HG03108 (cell line): ENCODE measurements at regions not wholly inside any gene's neighbourhood (a gene's known extent, or its start where the extent isn't known, plus 50 kb on each side); places are given as distances from the start of the nearest gene placed in this dataset.
"Not testable (repeated sequence)": the region's sequence is repeated elsewhere in the genome, so short reads cannot be mapped to it uniquely, and the experiment has no call there.

Experiments used
- ATAC-seq: cut with Tn5 transposase; IDR thresholded peaks from one replicate; pipeline ENCODE4 v1.9.1; 2021; ENCODE audit warnings: moderate library complexity; ENCODE audit not compliant: unreplicated experiment

- ATAC-seq: no peak
These were observed 105.0 kb upstream of the STK17B start for GRCh38 chr2:196276421-196276820.

- no peak for ATAC-seq
These were observed 105.6 kb upstream of the STK17B start for GRCh38 chr2:196277002-196277401.

GRCh38 chr2:196278491-196278911 is 107.1 kb upstream of the STK17B start:
- ATAC-seq: no peak

GRCh38 chr2:196279541-196279940 is 108.2 kb upstream of the STK17B start:
- ATAC-seq: no peak

GRCh38 chr2:196284144-196284844 is 112.9 kb upstream of the STK17B start:
- no peak for ATAC-seq

- ATAC-seq: no peak
These were observed 113.6 kb upstream of the STK17B start for GRCh38 chr2:196284866-196285557.

- ATAC-seq: no peak
These were observed 115.4 kb upstream of the STK17B start for GRCh38 chr2:196286821-196287220.

- ATAC-seq: no peak
These were observed 116.1 kb upstream of the STK17B start for GRCh38 chr2:196287523-196287922.

- no peak for ATAC-seq
These were observed 116.7 kb upstream of the STK17B start for GRCh38 chr2:196288006-196288538.

GRCh38 chr2:196289000-196289399 is 117.6 kb upstream of the STK17B start:
- peak; percentile 50 for ATAC-seq

- ATAC-seq: no peak
These were observed 118.8 kb upstream of the STK17B start for GRCh38 chr2:196290136-196290535.

- ATAC-seq: no peak
These were observed 119.2 kb upstream of the STK17B start for GRCh38 chr2:196290569-196290968.

- no peak for ATAC-seq
These were observed 120.0 kb upstream of the STK17B start for GRCh38 chr2:196291426-196291825.

GRCh38 chr2:196291873-196292800 is 120.8 kb upstream of the STK17B start:
- peak; percentile 36 for ATAC-seq

- ATAC-seq: no peak
These were observed 122.6 kb upstream of the STK17B start for GRCh38 chr2:196293751-196294515.

- ATAC-seq: no peak
These were observed 123.1 kb upstream of the STK17B start for GRCh38 chr2:196294516-196294909.

- no peak for ATAC-seq
These were observed 123.6 kb upstream of the STK17B start for GRCh38 chr2:196295005-196295404.

GRCh38 chr2:196298106-196298723 is 126.8 kb upstream of the STK17B start:
- ATAC-seq: not testable (repeated sequence)

- no peak for ATAC-seq
These were observed 136.5 kb upstream of the STK17B start for GRCh38 chr2:196307775-196308305.

GRCh38 chr2:196309691-196310090 is 138.3 kb upstream of the STK17B start:
- ATAC-seq: no peak
